ENCODE measurements at regions not wholly inside any gene's neighbourhood (a gene's known extent, or its start where the extent isn't known, plus 50 kb on each side); places are given as distances from the start of the nearest gene placed in this dataset.
"Not testable (repeated sequence)": the region's sequence is repeated elsewhere in the genome, so short reads cannot be mapped to it uniquely, and the experiment has no call there.

GRCh38 chr3:170651260-170651845 lies 65.5 kb upstream of the SLC7A14 start:
- DNase-seq (ENCODE audit: low read depth) = no peak

- DNase-seq (ENCODE audit: low read depth) = not testable (repeated sequence)
Observed at GRCh38 chr3:170650557-170650956, 64.7 kb upstream of the SLC7A14 start.

- DNase-seq (ENCODE audit: low read depth) = peak; percentile 40
Observed at GRCh38 chr3:170644711-170645110, 58.8 kb upstream of the SLC7A14 start.

- DNase-seq (ENCODE audit: low read depth) = no peak
Observed at GRCh38 chr3:170643831-170644230, 58.0 kb upstream of the SLC7A14 start.

- DNase-seq (ENCODE audit: low read depth) = no peak
Observed at GRCh38 chr3:170642882-170643601, 57.2 kb upstream of the SLC7A14 start.

GRCh38 chr3:170641510-170642236 lies 55.8 kb upstream of the SLC7A14 start:
- no peak for DNase-seq (ENCODE audit: low read depth)

GRCh38 chr3:170640737-170641171 lies 54.9 kb upstream of the SLC7A14 start:
- no peak for DNase-seq (ENCODE audit: low read depth)

GRCh38 chr3:170638988-170639387 lies 53.1 kb upstream of the SLC7A14 start:
- no peak for DNase-seq (ENCODE audit: low read depth)

GRCh38 chr3:170637306-170637705 lies 51.4 kb upstream of the SLC7A14 start:
- no peak for DNase-seq (ENCODE audit: low read depth)

- no peak for DNase-seq (ENCODE audit: low read depth)
Observed at GRCh38 chr3:170636400-170636973, 50.6 kb upstream of the SLC7A14 start.
